ENCODE measurements at regions not wholly inside any gene's neighbourhood (a gene's known extent, or its start where the extent isn't known, plus 50 kb on each side); places are given as distances from the start of the nearest gene placed in this dataset.

- FAIRE-seq: no peak
- H3K4me3 ChIP-seq (ENCODE audit: low read length in 3 of 3): no peak overlapping the region
- H3K9ac ChIP-seq (ENCODE audit: low read length in 3 of 3): no peak overlapping the region
- H3K27me3 ChIP-seq (ENCODE audit: control insufficient read depth, insufficient read depth, low read length): peaks cover 70% of the 10 kb centered on the region
- no peak for DNase-seq
- no peaks in the 10 kb centered on the region for H3K36me3 ChIP-seq (ENCODE audit: control insufficient read depth in 2 of 3, insufficient read depth in 3 of 3, low read length in 3 of 3)
- TF ChIP-seq CTCF (IDR thresholded peaks at IDR 0.05; ENCODE audit: borderline replicate concordance, extremely low read depth, insufficient read depth): no peak
- H3K4me1 ChIP-seq (ENCODE audit: control insufficient read depth in 2 of 3, insufficient read depth in 2 of 3, low read depth in 1 of 3, low read length in 3 of 3): no peaks in the 10 kb centered on the region
- intact Hi-C loops (cut with DNase I): no loop called here
- H3K9me3 ChIP-seq (ENCODE audit: control insufficient read depth in 2 of 3, insufficient read depth in 1 of 3, low read length in 3 of 3): peaks cover 0 to 4% (median 4%) of the 10 kb centered on the region in 3 donors
- no peak overlapping the region for H3K27ac ChIP-seq (ENCODE audit: low read depth in 2 of 2, low read length in 2 of 2)
Measured at GRCh38 chr6:28734443-28734959, 189.3 kb downstream of the TRIM27 start.

GRCh38 chr6:28736121-28736520 is 187.7 kb downstream of the TRIM27 start:
- no peak for DNase-seq
- Histone ChIP-seq H3K9me3 (ENCODE audit: control insufficient read depth in 2 of 3, insufficient read depth in 1 of 3, low read length in 3 of 3) (peaks cover 0 to 4% (median 0%) of the 10 kb centered on the region in 3 donors), H3K27me3 (ENCODE audit: control insufficient read depth, insufficient read depth, low read length) (peaks cover 67% of the 10 kb centered on the region), H3K27ac (ENCODE audit: low read depth in 2 of 2, low read length in 2 of 2) (no peak overlapping the region), H3K4me3 (ENCODE audit: low read length in 3 of 3) (no peak overlapping the region), H3K9ac (ENCODE audit: low read length in 3 of 3) (no peak overlapping the region), H3K4me1 (ENCODE audit: control insufficient read depth in 2 of 3, insufficient read depth in 2 of 3, low read depth in 1 of 3, low read length in 3 of 3) (no peaks in the 10 kb centered on the region), H3K36me3 (ENCODE audit: control insufficient read depth in 2 of 3, insufficient read depth in 3 of 3, low read length in 3 of 3) (no peaks in the 10 kb centered on the region)
- FAIRE-seq: no peak
- no peak for TF ChIP-seq CTCF (IDR thresholded peaks at IDR 0.05; ENCODE audit: borderline replicate concordance, extremely low read depth, insufficient read depth)
- intact Hi-C loops (cut with DNase I): no loop called here

DNA sequence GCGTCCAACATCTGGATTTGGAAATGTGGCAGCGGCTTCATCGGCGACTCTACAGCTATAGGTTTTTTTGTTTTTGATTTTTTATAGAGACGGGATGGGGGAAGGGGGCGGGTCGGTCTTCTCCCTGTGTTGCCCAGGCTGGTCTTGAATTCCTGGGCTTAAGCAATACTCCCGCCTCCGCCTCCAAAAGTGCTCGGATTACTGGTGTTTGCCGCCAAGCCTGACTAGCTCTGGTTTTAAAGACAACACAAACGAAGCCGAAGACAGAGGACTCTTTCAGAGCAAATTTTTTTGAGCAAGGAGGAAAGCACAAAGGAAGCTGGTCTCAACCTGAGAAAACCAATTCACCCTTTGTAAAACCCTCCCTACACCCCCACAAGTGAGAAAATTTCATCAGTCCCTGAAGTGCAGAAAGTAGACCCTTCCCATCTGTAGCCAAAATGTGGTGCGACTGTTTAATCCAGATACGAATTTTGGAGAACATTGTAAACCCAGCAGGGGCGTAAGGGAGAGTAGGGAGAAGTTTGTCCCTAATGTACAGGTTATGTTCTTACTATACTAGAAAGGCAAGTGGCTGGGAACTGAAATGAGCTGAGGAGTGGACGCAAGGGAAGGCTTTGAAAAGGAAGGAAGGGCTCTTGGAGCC is 185.9 kb downstream of the TRIM27 start:
- no peak overlapping the region for H3K27ac ChIP-seq (ENCODE audit: low read depth in 2 of 2, low read length in 2 of 2)
- no peak for FAIRE-seq
- intact Hi-C loops (cut with DNase I): no loop called here
- H3K27me3 ChIP-seq (ENCODE audit: control insufficient read depth, insufficient read depth, low read length): peaks cover 64% of the 10 kb centered on the region
- DNase-seq: no peak
- no peaks in the 10 kb centered on the region for H3K4me1 ChIP-seq (ENCODE audit: control insufficient read depth in 2 of 3, insufficient read depth in 2 of 3, low read depth in 1 of 3, low read length in 3 of 3)
- H3K4me3 ChIP-seq (ENCODE audit: low read length in 3 of 3): no peak overlapping the region
- H3K9me3 ChIP-seq (ENCODE audit: control insufficient read depth in 2 of 3, insufficient read depth in 1 of 3, low read length in 3 of 3): peaks cover 0 to 2% (median 0%) of the 10 kb centered on the region in 3 donors
- no peaks in the 10 kb centered on the region for H3K36me3 ChIP-seq (ENCODE audit: control insufficient read depth in 2 of 3, insufficient read depth in 3 of 3, low read length in 3 of 3)
- TF ChIP-seq CTCF (IDR thresholded peaks at IDR 0.05; ENCODE audit: borderline replicate concordance, extremely low read depth, insufficient read depth): no peak
- no peak overlapping the region for H3K9ac ChIP-seq (ENCODE audit: low read length in 3 of 3)

Data from kidney (tissue), 13 donors.